SK-N-MC (cell line): ENCODE measurements at regions not wholly inside any gene's neighbourhood (a gene's known extent, or its start where the extent isn't known, plus 50 kb on each side); places are given as distances from the start of the nearest gene placed in this dataset.
A peak's percentile ranks its signal among the peaks of the same experiment; 100 is the strongest.
"Not testable (repeated sequence)": the region's sequence is repeated elsewhere in the genome, so short reads cannot be mapped to it uniquely, and the experiment has no call there.

Experiments
- DNase-seq: peaks from one replicate; pipeline ENCODE4 v3.0.0-alpha.2; 2011; ENCODE audit warnings: low read depth, low spot score
- H3K27ac ChIP-seq: fragments of 200-600 bp; sonication (generic); 2 replicates; pipeline ENCODE4 v1.5.1; 2016; ENCODE audit warnings: mixed run types
- H3K36me3 ChIP-seq: fragments of 200-600 bp; sonication (generic); 2 replicates; pipeline ENCODE4 v1.6.1; 2017; ENCODE audit warnings: antibody characterized with exemption, low read length, mixed read lengths; ENCODE audit not compliant: insufficient read depth
- H3K4me3 ChIP-seq: fragments of 200-600 bp; sonication (generic); 2 replicates; pipeline ENCODE4 v1.5.1; 2016
- H3K9ac ChIP-seq: fragments of 200-600 bp; sonication (generic); 2 replicates; pipeline ENCODE4 v1.8.0; 2017; ENCODE audit warnings: mixed run types, mixed read lengths; ENCODE audit not compliant: insufficient read length
- H3K9me3 ChIP-seq: fragments of 200-600 bp; sonication (generic); 2 replicates; pipeline ENCODE4 v1.6.1; 2017; ENCODE audit warnings: low read depth, mild to moderate bottlenecking, antibody characterized with exemption, low read length, moderate library complexity, mixed read lengths
- EZH2 ChIP-seq: fragments of 200-600 bp; sonication (generic); IDR thresholded peaks from one replicate; pipeline ENCODE4 v1.6.1; 2017; ENCODE audit warnings: antibody characterized with exemption
- FOXP2 ChIP-seq: optimal IDR thresholded peaks from 2 replicates; pipeline ENCODE3; 2011; ENCODE audit warnings: mild to moderate bottlenecking, moderate library complexity; ENCODE audit not compliant: insufficient read depth; ENCODE audit errors: extremely low read length, control extremely low read depth
- POLR2AphosphoS5 ChIP-seq: IDR thresholded peaks from 2 replicates; pipeline ENCODE4 v1.6.1; 2012; ENCODE audit warnings: mild to moderate bottlenecking, low read depth, low read length, borderline replicate concordance

- DNase-seq = no peak
- Histone ChIP-seq H3K36me3 (no peaks in the 10 kb centered on the region), H3K9ac (peak overlapping the region; percentile 19), H3K9me3 (no peaks in the 10 kb centered on the region), H3K4me3 (no peak overlapping the region), H3K27ac (peak overlapping the region; percentile 84)
- TF ChIP-seq POLR2AphosphoS5 = no peak
These were observed 62.9 kb upstream of the PTPN1 start for GRCh38 chr20:50447102-50447804.

- no peak for DNase-seq
- no peaks in the 10 kb centered on the region for H3K9me3 ChIP-seq
- no peak for TF ChIP-seq POLR2AphosphoS5
- no peak for TF ChIP-seq EZH2
- TF ChIP-seq FOXP2 = no peak
- H3K4me3 ChIP-seq = no peak overlapping the region
- no peak overlapping the region for H3K9ac ChIP-seq
- H3K36me3 ChIP-seq = no peaks in the 10 kb centered on the region
- H3K27ac ChIP-seq = no peak overlapping the region
These were observed 62.4 kb upstream of the PTPN1 start for GRCh38 chr20:50447817-50448216.

- 0 out of 2 replicates have a peak overlapping the region, but pooled peaks have one; percentile 62 for H3K27ac ChIP-seq
- H3K4me3 ChIP-seq, H3K36me3 ChIP-seq, DNase-seq, H3K9ac ChIP-seq, H3K9me3 ChIP-seq: not testable (repeated sequence)
These were observed 61.4 kb upstream of the PTPN1 start for GRCh38 chr20:50448625-50449403.

GRCh38 chr20:50449738-50450492, 60.3 kb upstream of the PTPN1 start:
- peak overlapping the region; percentile 97 for H3K27ac ChIP-seq

GRCh38 chr20:50450493-50450826, 59.7 kb upstream of the PTPN1 start:
- peak overlapping the region; percentile 83 for H3K4me3 ChIP-seq
- peak overlapping the region; percentile 97 for H3K27ac ChIP-seq
- no peak overlapping the region for H3K9ac ChIP-seq
- no peak for TF ChIP-seq FOXP2
- no peak for TF ChIP-seq EZH2
- DNase-seq = no peak
- no peaks in the 10 kb centered on the region for H3K36me3 ChIP-seq
- H3K9me3 ChIP-seq = no peaks in the 10 kb centered on the region

More at GRCh38 chr20:50449738-50450492, 60.3 kb upstream of the PTPN1 start:
- H3K9ac ChIP-seq = no peak overlapping the region
- peak overlapping the region; percentile 83 for H3K4me3 ChIP-seq
- DNase-seq = no peak
- no peaks in the 10 kb centered on the region for H3K9me3 ChIP-seq
- H3K36me3 ChIP-seq = no peaks in the 10 kb centered on the region
- no peak for TF ChIP-seq POLR2AphosphoS5
- no peak for TF ChIP-seq EZH2

GRCh38 chr20:50450881-50451752, 59.1 kb upstream of the PTPN1 start:
- DNase-seq = peak; percentile 83
- Histone ChIP-seq H3K9ac (peak overlapping the region; percentile 75), H3K27ac (peak overlapping the region; percentile 97), H3K9me3 (no peaks in the 10 kb centered on the region), H3K4me3 (peak overlapping the region; percentile 83), H3K36me3 (no peaks in the 10 kb centered on the region)
- no peak for TF ChIP-seq EZH2
- no peak for TF ChIP-seq POLR2AphosphoS5
- TF ChIP-seq FOXP2 = no peak

GRCh38 chr20:50451792-50452425, 58.3 kb upstream of the PTPN1 start:
- not testable (repeated sequence) for DNase-seq, H3K36me3 ChIP-seq, H3K9me3 ChIP-seq
- Histone ChIP-seq H3K27ac (peak overlapping the region; percentile 97), H3K9ac (peak overlapping the region; percentile 75), H3K4me3 (peak overlapping the region; percentile 83)

GRCh38 chr20:50453533-50454244, 56.5 kb upstream of the PTPN1 start:
- H3K36me3 ChIP-seq = no peaks in the 10 kb centered on the region
- H3K27ac ChIP-seq = peak overlapping the region; percentile 71
- no peak for DNase-seq
- no peaks in the 10 kb centered on the region for H3K9me3 ChIP-seq
- H3K4me3 ChIP-seq = peak overlapping the region; percentile 23; the same call in 1 of the 2 replicates
- TF ChIP-seq FOXP2 (no peak), EZH2 (no peak), POLR2AphosphoS5 (no peak)
- H3K9ac ChIP-seq = peak overlapping the region; percentile 17

- not testable (repeated sequence) for H3K36me3 ChIP-seq, H3K9me3 ChIP-seq, DNase-seq, H3K4me3 ChIP-seq, H3K27ac ChIP-seq, H3K9ac ChIP-seq
These were observed 54.9 kb upstream of the PTPN1 start for GRCh38 chr20:50455245-50455644.
